ENCODE measurements at regions not wholly inside any gene's neighbourhood (a gene's known extent, or its start where the extent isn't known, plus 50 kb on each side); places are given as distances from the start of the nearest gene placed in this dataset.

GRCh38 chr22:49600891-49601431 is 226.7 kb downstream of the BRD1 start:
- H3K9me3 ChIP-seq (ENCODE audit: control insufficient read depth, insufficient read depth, low read length), result peaks cover 11% of the 10 kb centered on the region; the same call in 1 of the 2 replicates
- H3K27ac ChIP-seq (ENCODE audit: low read depth, low read length), result no peak overlapping the region
- peaks cover 33% of the 10 kb centered on the region for H3K36me3 ChIP-seq (ENCODE audit: control insufficient read depth, low read length)
- H3K9me2 ChIP-seq (replicated peaks; ENCODE audit: control insufficient read depth, low read length), result no peaks in the 10 kb centered on the region
- no peak overlapping the region for H3K4me2 ChIP-seq (ENCODE audit: low read length)
- H3K27me3 ChIP-seq (ENCODE audit: control insufficient read depth, low read length), result no peaks in the 10 kb centered on the region
- H4K20me1 ChIP-seq (ENCODE audit: control insufficient read depth, insufficient read depth, low read depth, low read length), result no peaks in the 10 kb centered on the region
- H3K4me1 ChIP-seq (ENCODE audit: control insufficient read depth, low read length), result no peaks in the 10 kb centered on the region
- H3K79me2 ChIP-seq (ENCODE audit: control insufficient read depth, low read length), result peaks cover 9% of the 10 kb centered on the region
- no peaks in the 10 kb centered on the region; the same call in 1 of the 2 replicates for H3F3A ChIP-seq (ENCODE audit: control insufficient read depth, insufficient read depth)
- TF ChIP-seq CTCF (IDR thresholded peaks at IDR 0.05; ENCODE audit: low read depth, low read length, poor library complexity, severe bottlenecking) (no peak), EZH2phosphoT487 (IDR thresholded peaks at IDR 0.05; ENCODE audit: borderline replicate concordance, low read length) (no peak)
- no peak overlapping the region for H3K4me3 ChIP-seq (ENCODE audit: low read length)

- Histone ChIP-seq H3K4me3 (ENCODE audit: low read length) (no peak overlapping the region), H3K9me2 (replicated peaks; ENCODE audit: control insufficient read depth, low read length) (no peaks in the 10 kb centered on the region), H3K36me3 (ENCODE audit: control insufficient read depth, low read length) (peaks cover 38% of the 10 kb centered on the region), H3K4me1 (ENCODE audit: control insufficient read depth, low read length) (no peaks in the 10 kb centered on the region), H3F3A (ENCODE audit: control insufficient read depth, insufficient read depth) (no peaks in the 10 kb centered on the region; the same call in 1 of the 2 replicates), H3K79me2 (ENCODE audit: control insufficient read depth, low read length) (peaks cover 9% of the 10 kb centered on the region), H3K4me2 (ENCODE audit: low read length) (no peak overlapping the region), H3K9me3 (ENCODE audit: control insufficient read depth, insufficient read depth, low read length) (peaks cover 11% of the 10 kb centered on the region; the same call in 1 of the 2 replicates), H4K20me1 (ENCODE audit: control insufficient read depth, insufficient read depth, low read depth, low read length) (no peaks in the 10 kb centered on the region), H3K27ac (ENCODE audit: low read depth, low read length) (no peak overlapping the region), H3K27me3 (ENCODE audit: control insufficient read depth, low read length) (no peaks in the 10 kb centered on the region)
- no peak for TF ChIP-seq CTCF (IDR thresholded peaks at IDR 0.05; ENCODE audit: low read depth, low read length, poor library complexity, severe bottlenecking)
- TF ChIP-seq EZH2phosphoT487 (IDR thresholded peaks at IDR 0.05; ENCODE audit: borderline replicate concordance, low read length), result no peak
These were observed 227.2 kb downstream of the BRD1 start for GRCh38 chr22:49600468-49600867.

GRCh38 chr22:49599691-49600455 is 227.8 kb downstream of the BRD1 start:
- H3K27ac ChIP-seq (ENCODE audit: low read depth, low read length), result no peak overlapping the region
- no peaks in the 10 kb centered on the region for H3K4me1 ChIP-seq (ENCODE audit: control insufficient read depth, low read length)
- peaks cover 8% of the 10 kb centered on the region; the same call in 1 of the 2 replicates for H3K9me3 ChIP-seq (ENCODE audit: control insufficient read depth, insufficient read depth, low read length)
- no peak for TF ChIP-seq CTCF (IDR thresholded peaks at IDR 0.05; ENCODE audit: low read depth, low read length, poor library complexity, severe bottlenecking)
- no peak for TF ChIP-seq EZH2phosphoT487 (IDR thresholded peaks at IDR 0.05; ENCODE audit: borderline replicate concordance, low read length)
- no peak overlapping the region for H3K4me2 ChIP-seq (ENCODE audit: low read length)
- H3K4me3 ChIP-seq (ENCODE audit: low read length), result no peak overlapping the region
- H3F3A ChIP-seq (ENCODE audit: control insufficient read depth, insufficient read depth), result no peaks in the 10 kb centered on the region; the same call in 1 of the 2 replicates
- no peaks in the 10 kb centered on the region for H3K9me2 ChIP-seq (replicated peaks; ENCODE audit: control insufficient read depth, low read length)
- peaks cover 41% of the 10 kb centered on the region for H3K36me3 ChIP-seq (ENCODE audit: control insufficient read depth, low read length)
- H4K20me1 ChIP-seq (ENCODE audit: control insufficient read depth, insufficient read depth, low read depth, low read length), result no peaks in the 10 kb centered on the region
- H3K79me2 ChIP-seq (ENCODE audit: control insufficient read depth, low read length), result peaks cover 9% of the 10 kb centered on the region
- H3K27me3 ChIP-seq (ENCODE audit: control insufficient read depth, low read length), result no peaks in the 10 kb centered on the region
